ENCODE measurements at regions not wholly inside any gene's neighbourhood (a gene's known extent, or its start where the extent isn't known, plus 50 kb on each side); places are given as distances from the start of the nearest gene placed in this dataset.

- Histone ChIP-seq H3K27me3 (ENCODE audit: control insufficient read depth in 4 of 4, insufficient read depth in 4 of 4, low read length in 3 of 4) (no peaks in the 10 kb centered on the region), H3K36me3 (ENCODE audit: control insufficient read depth in 4 of 4, insufficient read depth in 3 of 4, low read depth in 1 of 4, low read length in 3 of 4) (no peaks in the 10 kb centered on the region), H3K9me3 (ENCODE audit: control insufficient read depth in 4 of 4, low read length in 3 of 4) (no peaks in the 10 kb centered on the region), H3K9ac (ENCODE audit: low read depth in 1 of 2, low read length in 2 of 2) (no peak overlapping the region), H3K4me3 (ENCODE audit: low read depth in 1 of 3, low read length in 3 of 3) (no peak overlapping the region), H3K27ac (ENCODE audit: low read depth in 1 of 2, low read length in 2 of 2) (no peak overlapping the region), H3K4me1 (ENCODE audit: control insufficient read depth in 4 of 4, insufficient read depth in 4 of 4, low read length in 3 of 4) (no peaks in the 10 kb centered on the region)
- TF ChIP-seq HNF4G (IDR thresholded peaks at IDR 0.05) (no peak), CTCF (IDR thresholded peaks at IDR 0.05; ENCODE audit: low read depth, low read length, missing input control) (no peak), YY1 (IDR thresholded peaks at IDR 0.05) (no peak), EGR1 (IDR thresholded peaks at IDR 0.05; ENCODE audit: low read depth in 2 of 2) (no peak), TAF1 (conservative IDR thresholded peaks at IDR 0.05) (no peak)
- WGBS = 96% methylated on average over 15 of the region's 15 CpGs
- no peak for DNase-seq (ENCODE audit: low spot score)
These were observed 114.9 kb upstream of the ID2 start for GRCh38 chr2:8566774-8567468.

- Histone ChIP-seq H3K27ac (ENCODE audit: low read depth in 1 of 2, low read length in 2 of 2) (no peak overlapping the region), H3K4me1 (ENCODE audit: control insufficient read depth in 4 of 4, insufficient read depth in 4 of 4, low read length in 3 of 4) (no peaks in the 10 kb centered on the region), H3K36me3 (ENCODE audit: control insufficient read depth in 4 of 4, insufficient read depth in 3 of 4, low read depth in 1 of 4, low read length in 3 of 4) (no peaks in the 10 kb centered on the region), H3K9me3 (ENCODE audit: control insufficient read depth in 4 of 4, low read length in 3 of 4) (no peaks in the 10 kb centered on the region), H3K27me3 (ENCODE audit: control insufficient read depth in 4 of 4, insufficient read depth in 4 of 4, low read length in 3 of 4) (no peaks in the 10 kb centered on the region), H3K9ac (ENCODE audit: low read depth in 1 of 2, low read length in 2 of 2) (no peak overlapping the region), H3K4me3 (ENCODE audit: low read depth in 1 of 3, low read length in 3 of 3) (no peak overlapping the region)
- no peak for TF ChIP-seq SP1 (IDR thresholded peaks at IDR 0.05)
- TF ChIP-seq EGR1 (IDR thresholded peaks at IDR 0.05; ENCODE audit: low read depth in 2 of 2) = no peak
- TF ChIP-seq HNF4A (conservative IDR thresholded peaks at IDR 0.05) = no peak
- no peak for TF ChIP-seq FOXA2 (IDR thresholded peaks at IDR 0.05)
- no peak for TF ChIP-seq GABPA (IDR thresholded peaks at IDR 0.05 in 1 of 2, conservative IDR thresholded peaks at IDR 0.05 in 1 of 2)
- no peak for TF ChIP-seq RXRA (IDR thresholded peaks at IDR 0.05)
- 96% methylated on average over 15 of the region's 15 CpGs for WGBS
- no peak for DNase-seq (ENCODE audit: low spot score)
These were observed 114.2 kb upstream of the ID2 start for GRCh38 chr2:8567469-8568260.

- Histone ChIP-seq H3K4me1 (ENCODE audit: control insufficient read depth in 4 of 4, insufficient read depth in 4 of 4, low read length in 3 of 4) (no peaks in the 10 kb centered on the region), H3K27ac (ENCODE audit: low read depth in 1 of 2, low read length in 2 of 2) (no peak overlapping the region), H3K36me3 (ENCODE audit: control insufficient read depth in 4 of 4, insufficient read depth in 3 of 4, low read depth in 1 of 4, low read length in 3 of 4) (no peaks in the 10 kb centered on the region), H3K9ac (ENCODE audit: low read depth in 1 of 2, low read length in 2 of 2) (no peak overlapping the region), H3K9me3 (ENCODE audit: control insufficient read depth in 4 of 4, low read length in 3 of 4) (no peaks in the 10 kb centered on the region), H3K4me3 (ENCODE audit: low read depth in 1 of 3, low read length in 3 of 3) (no peak overlapping the region), H3K27me3 (ENCODE audit: control insufficient read depth in 4 of 4, insufficient read depth in 4 of 4, low read length in 3 of 4) (no peaks in the 10 kb centered on the region)
- 83% methylated on average over 12 of the region's 12 CpGs for WGBS
- no peak for DNase-seq (ENCODE audit: low spot score)
- TF ChIP-seq RAD21 (IDR thresholded peaks at IDR 0.05) (peak in 1 of 2 donors; percentile 15), FOXA1 (IDR thresholded peaks at IDR 0.05) (no peak)
These were observed 113.1 kb upstream of the ID2 start for GRCh38 chr2:8568543-8569302.
